Right lobe of liver (tissue), 6 donors: ENCODE measurements at regions not wholly inside any gene's neighbourhood (a gene's known extent, or its start where the extent isn't known, plus 50 kb on each side); places are given as distances from the start of the nearest gene placed in this dataset.

Experiments used
- ATAC-seq, 4 donors: fragments of 200-7000 bp; cut with Tn5 transposase; one replicate each; pipeline ENCODE4 v1.9.1; 2020; ENCODE audit warnings: mild to moderate bottlenecking in 4 of 4, moderate library complexity in 4 of 4
- DNase-seq, 3 donors: peaks; one replicate each; pipeline ENCODE4 v3.0.0-alpha.2; 2020
- H3K27ac ChIP-seq, 3 donors: fragments of 200-600 bp; one replicate each; pipeline ENCODE4 v1.8.0; 2022
- H3K27me3 ChIP-seq, 2 donors: fragments of 200-600 bp; one replicate each; pipeline ENCODE4 v1.8.0; 2022
- H3K36me3 ChIP-seq, 4 donors: fragments of 200-600 bp; sonication (generic) in 1 of 4; one replicate each; pipeline versions ENCODE4 v1.5.1 to v1.8.0; 2017 to 2022; ENCODE audit warnings: control low read depth in 1 of 4
- H3K4me1 ChIP-seq, 4 donors: fragments of 200-600 bp; sonication (generic) in 1 of 4; one replicate each; pipeline versions ENCODE4 v1.5.1 to v1.8.0; 2017 to 2022; ENCODE audit warnings: control low read depth in 1 of 4
- H3K4me3 ChIP-seq, 3 donors: fragments of 200-600 bp; one replicate each; pipeline ENCODE4 v1.8.0; 2022
- H3K9me3 ChIP-seq, 4 donors: fragments of 200-600 bp; sonication (generic) in 1 of 4; one replicate each; pipeline versions ENCODE4 v1.5.1 to v1.8.0; 2017 to 2022; ENCODE audit warnings: control low read depth in 1 of 4
- POLR2A ChIP-seq: fragments of 450-650 bp; IDR thresholded peaks from one replicate; pipeline ENCODE4 v1.6.1; 2017; ENCODE audit warnings: antibody characterized with exemption, mild to moderate bottlenecking
- WGBS: methylation state at CpG from one replicate; pipeline ENCODE4 v1.1.6; 2018; ENCODE audit warnings: low coverage, low lambda C conversion rate; ENCODE audit not compliant: insufficient coverage; ENCODE audit errors: missing lambda C conversion rate; 5-methylcytosine and 5-hydroxymethylcytosine counted together
- intact Hi-C, 2 donors: fragments of 100-400 bp; cut with DNase I; formaldehyde crosslinking; loops; one replicate each; pipeline versions ENCODE4 v1.11.2 to v1.14.1; 2022
- TF ChIP-seq, protein P1 (sequence below), 4 donors: fragments of 200-600 bp in 3 of 4; fragments of 450-650 bp in 1 of 4; IDR thresholded peaks; one replicate each; pipeline versions ENCODE4 v1.5.1 to v1.8.0; 2016 to 2022; ENCODE audit warnings: antibody characterized with exemption in 4 of 4, mild to moderate bottlenecking in 2 of 4
- donor health status: DM: no; HTN: yes; CAD: no.
- donor health status: DM: no; HTN: no; CAD: no.
- donor health status: DM: no; HTN: no; CAD: no.
- donor health status: DM: no; HTN: yes; CAD: no.
- donor health status: DM: no; HTN: yes; CAD: no.

DNA sequence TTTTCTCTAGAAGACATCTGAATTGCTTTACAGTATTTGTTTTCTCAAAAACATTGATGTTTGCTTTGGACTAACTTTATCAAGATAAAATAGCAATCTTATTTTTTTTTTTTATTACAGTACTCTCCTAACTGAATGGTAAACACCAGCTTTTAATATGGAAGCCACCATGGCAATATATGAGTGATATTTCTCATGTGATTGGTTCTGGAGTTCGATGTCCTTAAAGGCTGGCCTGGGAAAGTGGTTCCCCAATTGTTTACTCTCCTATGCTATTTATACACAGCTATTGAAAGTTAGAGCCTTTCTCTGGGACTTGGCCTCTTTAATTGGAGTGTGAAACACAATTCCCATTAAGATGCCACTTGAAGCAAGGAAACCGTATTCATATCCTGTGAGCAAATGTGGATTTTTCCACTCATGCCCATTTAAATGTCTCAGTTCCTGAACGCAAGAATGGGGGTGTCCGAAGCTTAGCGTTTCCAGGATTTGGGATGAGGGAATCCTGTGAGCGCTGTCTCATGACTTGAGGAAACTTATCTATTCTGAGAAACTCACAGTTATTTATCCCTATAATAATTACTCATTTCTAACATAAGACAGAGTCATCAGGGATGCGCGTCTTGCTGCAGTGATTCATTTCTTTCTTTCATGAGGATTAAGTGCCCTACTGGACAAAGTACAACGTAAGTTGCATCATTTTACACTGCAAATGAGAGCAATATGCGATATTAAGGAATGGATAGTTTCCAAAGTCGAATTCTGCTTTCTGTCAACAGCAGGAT is 143.3 kb upstream of the PREP start:
- WGBS = 58% methylated on average over 11 of the region's 11 CpGs
- Histone ChIP-seq H3K9me3 (no peaks in the 10 kb centered on the region), H3K4me1 (no peaks in the 10 kb centered on the region), H3K27ac (no peak overlapping the region), H3K27me3 (no peaks in the 10 kb centered on the region), H3K36me3 (no peaks in the 10 kb centered on the region), H3K4me3 (no peak overlapping the region)
- intact Hi-C loops = no loop called here
- TF ChIP-seq, protein P1, sequence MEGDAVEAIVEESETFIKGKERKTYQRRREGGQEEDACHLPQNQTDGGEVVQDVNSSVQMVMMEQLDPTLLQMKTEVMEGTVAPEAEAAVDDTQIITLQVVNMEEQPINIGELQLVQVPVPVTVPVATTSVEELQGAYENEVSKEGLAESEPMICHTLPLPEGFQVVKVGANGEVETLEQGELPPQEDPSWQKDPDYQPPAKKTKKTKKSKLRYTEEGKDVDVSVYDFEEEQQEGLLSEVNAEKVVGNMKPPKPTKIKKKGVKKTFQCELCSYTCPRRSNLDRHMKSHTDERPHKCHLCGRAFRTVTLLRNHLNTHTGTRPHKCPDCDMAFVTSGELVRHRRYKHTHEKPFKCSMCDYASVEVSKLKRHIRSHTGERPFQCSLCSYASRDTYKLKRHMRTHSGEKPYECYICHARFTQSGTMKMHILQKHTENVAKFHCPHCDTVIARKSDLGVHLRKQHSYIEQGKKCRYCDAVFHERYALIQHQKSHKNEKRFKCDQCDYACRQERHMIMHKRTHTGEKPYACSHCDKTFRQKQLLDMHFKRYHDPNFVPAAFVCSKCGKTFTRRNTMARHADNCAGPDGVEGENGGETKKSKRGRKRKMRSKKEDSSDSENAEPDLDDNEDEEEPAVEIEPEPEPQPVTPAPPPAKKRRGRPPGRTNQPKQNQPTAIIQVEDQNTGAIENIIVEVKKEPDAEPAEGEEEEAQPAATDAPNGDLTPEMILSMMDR (IDR thresholded peaks at IDR 0.05) = no peak
- no peak for TF ChIP-seq POLR2A
- ATAC-seq = no peak
- no peak for DNase-seq

DNA sequence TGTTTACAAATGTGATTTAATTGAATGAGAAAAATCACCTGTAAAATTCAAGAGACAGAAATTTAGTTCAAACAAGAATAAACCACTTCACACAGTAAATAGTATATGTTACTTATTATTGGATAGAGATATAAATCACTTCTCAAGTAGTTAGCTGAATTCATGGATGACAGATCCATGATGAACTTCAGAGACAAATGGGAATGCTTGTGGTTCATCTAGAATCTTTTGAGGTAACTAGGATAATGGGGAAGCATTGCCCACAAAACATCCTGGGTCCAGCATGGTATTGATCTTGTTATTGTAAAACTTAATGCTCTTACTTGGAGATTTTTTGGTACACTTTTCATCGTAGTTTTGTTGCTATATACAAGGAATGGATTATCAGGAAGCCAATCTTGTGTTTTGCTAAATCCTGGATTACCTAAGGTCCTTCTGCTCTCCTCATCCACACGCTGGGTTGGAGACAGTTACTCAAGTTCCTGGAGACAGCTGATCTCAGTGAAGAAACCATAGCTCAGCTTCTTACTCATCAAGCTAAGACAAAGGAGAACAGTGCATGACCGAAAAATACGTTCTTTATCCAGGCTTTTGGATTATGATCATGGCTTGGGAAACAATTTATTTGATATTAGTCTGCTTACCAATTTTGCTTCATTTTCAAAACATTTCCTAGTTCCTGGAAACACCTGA is 142.5 kb upstream of the PREP start:
- Histone ChIP-seq H3K36me3 (no peaks in the 10 kb centered on the region), H3K27me3 (no peaks in the 10 kb centered on the region), H3K9me3 (no peaks in the 10 kb centered on the region), H3K4me3 (no peak overlapping the region), H3K27ac (no peak overlapping the region), H3K4me1 (no peaks in the 10 kb centered on the region)
- WGBS = 61% methylated on average over 4 of the region's 4 CpGs
- TF ChIP-seq, protein P1 (IDR thresholded peaks at IDR 0.05) = no peak
- no peak for TF ChIP-seq POLR2A
- no peak for DNase-seq
- no peak for ATAC-seq
- intact Hi-C loops = no loop called here

DNA sequence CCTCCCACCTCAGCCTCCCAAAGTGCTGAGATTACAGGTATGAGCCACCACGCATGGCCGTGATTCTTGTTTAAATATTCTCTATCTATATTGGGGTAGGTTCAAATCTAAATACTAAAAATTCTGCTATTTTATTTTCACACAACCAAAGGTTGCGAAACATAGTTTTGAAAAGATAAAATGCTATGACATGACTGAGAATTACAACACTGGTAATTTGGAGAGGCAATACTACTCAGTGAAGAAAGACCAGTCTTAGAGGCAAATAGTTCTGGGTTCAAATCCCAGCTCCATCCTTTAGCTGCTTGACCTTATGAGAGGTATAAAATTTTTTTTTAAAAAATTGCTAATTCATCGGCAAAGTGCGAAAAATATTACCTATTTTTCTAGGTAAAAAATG is 137.0 kb upstream of the PREP start:
- Histone ChIP-seq H3K9me3 (no peaks in the 10 kb centered on the region), H3K4me3 (no peak overlapping the region), H3K36me3 (no peaks in the 10 kb centered on the region), H3K27ac (no peak overlapping the region), H3K4me1 (no peaks in the 10 kb centered on the region), H3K27me3 (no peaks in the 10 kb centered on the region)
- TF ChIP-seq, protein P1 (IDR thresholded peaks at IDR 0.05) = no peak
- TF ChIP-seq POLR2A = no peak
- intact Hi-C loops = no loop called here
- whole genome bisulfite sequencing = 76% methylated on average over 5 of the region's 5 CpGs
- ATAC-seq (no peak), DNase-seq (no peak)

DNA sequence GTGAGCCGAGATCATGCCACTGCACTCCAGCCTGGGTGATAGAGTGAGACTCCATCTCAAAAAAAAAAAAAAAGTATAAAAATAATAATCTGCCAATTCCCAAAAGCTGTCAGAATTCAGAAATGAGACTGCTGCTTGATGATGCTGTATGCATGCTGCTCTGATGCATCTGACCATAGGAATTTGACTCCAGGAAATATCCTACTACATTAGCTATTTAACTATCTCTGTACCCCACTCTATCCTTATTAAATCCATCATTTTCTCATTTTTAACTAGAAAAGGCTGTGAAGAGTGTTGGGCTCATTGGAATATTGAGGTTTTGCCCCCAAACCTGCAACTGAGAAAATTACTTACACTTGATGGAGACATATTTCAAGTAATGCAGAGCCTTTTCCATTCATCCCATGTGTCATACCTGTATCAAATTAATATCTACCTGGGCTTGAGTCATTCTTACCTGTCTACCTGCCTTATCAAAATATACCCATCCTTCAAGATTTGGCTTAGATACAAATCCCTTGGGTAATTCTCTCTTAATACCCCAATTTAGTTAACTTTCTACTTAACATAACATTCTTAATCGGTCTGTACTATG is 135.2 kb upstream of the PREP start:
- no peak overlapping the region for H3K4me3 ChIP-seq
- ATAC-seq (no peak), DNase-seq (no peak)
- no peaks in the 10 kb centered on the region for H3K4me1 ChIP-seq
- H3K9me3 ChIP-seq = no peaks in the 10 kb centered on the region
- TF ChIP-seq, protein P1 (IDR thresholded peaks at IDR 0.05) = no peak
- no peak for TF ChIP-seq POLR2A
- H3K36me3 ChIP-seq = no peaks in the 10 kb centered on the region
- no peak overlapping the region for H3K27ac ChIP-seq
- intact Hi-C loops = no loop called here
- H3K27me3 ChIP-seq = no peaks in the 10 kb centered on the region
- 57% methylated on average over 1 of the region's 2 CpGs for WGBS
